HepG2 (cell line): ENCODE measurements at regions not wholly inside any gene's neighbourhood (a gene's known extent, or its start where the extent isn't known, plus 50 kb on each side); places are given as distances from the start of the nearest gene placed in this dataset.

Source experiments
- ATAC-seq: fragments of 200-7000 bp; cut with Tn5 transposase; 3 replicates; pipeline ENCODE4 v1.9.1; 2020; ENCODE audit warnings: mild to moderate bottlenecking, moderate library complexity
- BruUV-seq: library from RNA; stranded (reverse); fragments of 400-500 nt; replicated peaks from 2 replicates; lab custom pipeline; 2021; lab: Mats Ljungman, UMichigan
- CTCF ChIA-PET: fragments of 300-600 bp; formaldehyde crosslinking; extraction: SDS; loops from one replicate; lab custom pipeline; 2021; ENCODE audit warnings: low total read pairs, inconsistent platforms, low intra/inter-chr PET ratio; lab: Yijun Ruan, JAX
- POLR2A ChIA-PET: fragments of 350-600 bp; sonication (Branson Sonifier 250); formaldehyde crosslinking; loops from one replicate; lab custom pipeline; 2020; ENCODE audit warnings: antibody characterized with exemption, inconsistent platforms; lab: Yijun Ruan, JAX
- DNase-seq: peaks from one replicate; pipeline ENCODE4 v3.0.0-alpha.2; 2015; ENCODE audit warnings: low spot score
- FAIRE-seq: peaks from 3 replicates; lab custom pipeline; 2011; peaks lifted over from hg19 to GRCh38; lab: Jason Lieb, UNC
- H2AFZ ChIP-seq: one replicate; pipeline ENCODE4 v1.6.1; 2011; ENCODE audit warnings: low read length, inconsistent platforms
- H3K27ac ChIP-seq: fragments of 300-600 bp; 3 replicates; pipeline ENCODE4 v1.8.0; 2011; ENCODE audit warnings: mixed run types, mild to moderate bottlenecking, mixed read lengths, low read length, inconsistent platforms; ENCODE audit not compliant: insufficient read depth; ENCODE audit errors: extremely low read length
- H3K27me3 ChIP-seq, 2 experiments: fragments of 200-600 bp in 1 of 2; 2 replicates in 1 of 2; 3 replicates in 1 of 2; pipeline versions ENCODE4 v1.6.0 to v1.8.0; 2011; ENCODE audit warnings: low read length in 2 of 2, mild to moderate bottlenecking in 2 of 2, moderate library complexity in 2 of 2, inconsistent platforms in 1 of 2; ENCODE audit not compliant: insufficient read depth in 2 of 2, control insufficient read depth in 1 of 2
- H3K36me3 ChIP-seq, 2 experiments: fragments of 200-600 bp in 1 of 2; replicated peaks in 1 of 2; 2 replicates in 1 of 2; 3 replicates in 1 of 2; pipeline versions ENCODE4 v1.5.1 to v1.8.0; 2011; ENCODE audit warnings: low read length in 2 of 2, inconsistent platforms in 1 of 2; ENCODE audit not compliant: insufficient read depth in 2 of 2, control insufficient read depth in 1 of 2
- H3K4me1 ChIP-seq: 2 replicates; pipeline ENCODE4 v1.5.1; 2012; ENCODE audit warnings: low read length, inconsistent platforms; ENCODE audit not compliant: insufficient read depth
- H3K4me2 ChIP-seq: 2 replicates; pipeline ENCODE4 v1.6.0; 2011; ENCODE audit warnings: low read depth, low read length, inconsistent platforms
- H3K4me3 ChIP-seq, 3 experiments: fragments of 200-600 bp in 1 of 3; sonication (generic), shearing (Covaris generic) in 1 of 3; replicated peaks in 1 of 3; 2 replicates each; pipeline ENCODE4 v1.5.1; 2011 to 2016; ENCODE audit warnings: low read length in 3 of 3, inconsistent platforms in 2 of 3, low read depth in 2 of 3, mild to moderate bottlenecking in 2 of 3, control low read depth in 1 of 3, mixed read lengths in 1 of 3; ENCODE audit not compliant: insufficient read depth in 1 of 3
- H3K79me2 ChIP-seq: one replicate; pipeline ENCODE4 v1.6.1; 2011; ENCODE audit warnings: low read length, inconsistent platforms; ENCODE audit not compliant: insufficient read depth
- H3K9ac ChIP-seq: 2 replicates; pipeline ENCODE4 v1.6.0; 2011; ENCODE audit warnings: mild to moderate bottlenecking, low read depth, low read length, inconsistent platforms; ENCODE audit not compliant: insufficient read depth
- H3K9me3 ChIP-seq: 2 replicates; pipeline ENCODE4 v1.5.1; 2012; ENCODE audit warnings: mild to moderate bottlenecking, low read length
- H4K20me1 ChIP-seq: 2 replicates; pipeline ENCODE4 v1.6.0; 2011; ENCODE audit warnings: inconsistent platforms, mild to moderate bottlenecking, low read length, moderate library complexity; ENCODE audit not compliant: insufficient read depth
- FOSL1 ChIP-seq: sonication (generic); formaldehyde crosslinking; IDR thresholded peaks from 2 replicates; pipeline ENCODE4 v1.9.0; 2021; ENCODE audit warnings: missing genetic modification reagents, borderline replicate concordance
- HOXA5 ChIP-seq: sonication (generic); formaldehyde crosslinking; IDR thresholded peaks from 2 replicates; pipeline ENCODE4 v1.4.0; 2020; ENCODE audit warnings: missing genetic modification reagents
- KAT2B ChIP-seq: fragments of 150-350 bp; IDR thresholded peaks from 2 replicates; pipeline ENCODE4 v1.6.1; 2014; ENCODE audit warnings: low read depth, low read length, borderline replicate concordance
- NR1H2 ChIP-seq: sonication (generic); formaldehyde crosslinking; IDR thresholded peaks from 2 replicates; pipeline ENCODE4 v1.8.1; 2022; ENCODE audit warnings: low read depth, missing genetic modification reagents, borderline replicate concordance
- RBM22 ChIP-seq: fragments of 200-400 bp; formaldehyde crosslinking; optimal IDR thresholded peaks from 2 replicates; pipeline ENCODE3; 2017; ENCODE audit warnings: mild to moderate bottlenecking, low read length, moderate library complexity
- SAP130 ChIP-seq: IDR thresholded peaks from 2 replicates; pipeline ENCODE4 v1.6.1; 2016; ENCODE audit warnings: low read depth
- SP4 ChIP-seq: sonication (generic); formaldehyde crosslinking; IDR thresholded peaks from 2 replicates; pipeline ENCODE4 v1.8.1; 2023; ENCODE audit warnings: mild to moderate bottlenecking, missing genetic modification reagents
- ZFP36 ChIP-seq: fragments of 150-350 bp; IDR thresholded peaks from 2 replicates; pipeline ENCODE4 v1.6.1; 2018; ENCODE audit warnings: borderline replicate concordance, low read length, low read depth; ENCODE audit not compliant: partially characterized antibody
- ZFP90 ChIP-seq: sonication (generic); formaldehyde crosslinking; IDR thresholded peaks from 2 replicates; pipeline ENCODE4 v1.8.0; 2022; ENCODE audit warnings: missing genetic modification reagents, mild to moderate bottlenecking, inconsistent platforms, borderline replicate concordance
- ZNF496 ChIP-seq: sonication (generic); formaldehyde crosslinking; IDR thresholded peaks from 2 replicates; pipeline ENCODE4 v1.8.1; 2023; ENCODE audit warnings: mild to moderate bottlenecking, moderate library complexity, missing genetic modification reagents; ENCODE audit not compliant: insufficient replicate concordance
- ZNF589 ChIP-seq: sonication (generic); formaldehyde crosslinking; conservative IDR thresholded peaks from 2 replicates; pipeline ENCODE4 v1.8.0; 2022; ENCODE audit warnings: mild to moderate bottlenecking, moderate library complexity, missing genetic modification reagents
- ZNF639 ChIP-seq: conservative IDR thresholded peaks from 2 replicates; pipeline ENCODE4 v1.6.1; 2018; ENCODE audit warnings: missing genetic modification reagents
- ZSCAN29 ChIP-seq: sonication (generic); formaldehyde crosslinking; conservative IDR thresholded peaks from 2 replicates; pipeline ENCODE4 v1.4.0; 2020; ENCODE audit warnings: mild to moderate bottlenecking, missing genetic modification reagents
- WGBS: methylation state at CpG from one replicate; pipeline ENCODE4 v1.1.6; 2017; ENCODE audit warnings: low lambda C conversion rate; 5-methylcytosine and 5-hydroxymethylcytosine counted together
- in situ Hi-C: cut with HindIII; loops from 2 replicates; pipeline ENCODE4 v1.10.0; 2017; ENCODE audit warnings: low pct_unique_long_range_greater_than_20kb; ENCODE audit not compliant: extremely low pct_ligation_motif_present
- intact Hi-C: fragments of 100-400 bp; cut with micrococcal nuclease; formaldehyde crosslinking; loops from one replicate; pipeline ENCODE4 v1.10.0; 2022; ENCODE audit not compliant: unreplicated experiment
- TF ChIP-seq, protein P1 (sequence below): sonication (generic); formaldehyde crosslinking; IDR thresholded peaks from 2 replicates; pipeline ENCODE4 v1.4.0; 2020; ENCODE audit warnings: missing genetic modification reagents, mild to moderate bottlenecking, borderline replicate concordance
- TF ChIP-seq, protein P2 (sequence below): sonication (generic); formaldehyde crosslinking; IDR thresholded peaks from 2 replicates; pipeline ENCODE4 v1.8.1; 2023; ENCODE audit warnings: mild to moderate bottlenecking, moderate library complexity, missing genetic modification reagents

DNA sequence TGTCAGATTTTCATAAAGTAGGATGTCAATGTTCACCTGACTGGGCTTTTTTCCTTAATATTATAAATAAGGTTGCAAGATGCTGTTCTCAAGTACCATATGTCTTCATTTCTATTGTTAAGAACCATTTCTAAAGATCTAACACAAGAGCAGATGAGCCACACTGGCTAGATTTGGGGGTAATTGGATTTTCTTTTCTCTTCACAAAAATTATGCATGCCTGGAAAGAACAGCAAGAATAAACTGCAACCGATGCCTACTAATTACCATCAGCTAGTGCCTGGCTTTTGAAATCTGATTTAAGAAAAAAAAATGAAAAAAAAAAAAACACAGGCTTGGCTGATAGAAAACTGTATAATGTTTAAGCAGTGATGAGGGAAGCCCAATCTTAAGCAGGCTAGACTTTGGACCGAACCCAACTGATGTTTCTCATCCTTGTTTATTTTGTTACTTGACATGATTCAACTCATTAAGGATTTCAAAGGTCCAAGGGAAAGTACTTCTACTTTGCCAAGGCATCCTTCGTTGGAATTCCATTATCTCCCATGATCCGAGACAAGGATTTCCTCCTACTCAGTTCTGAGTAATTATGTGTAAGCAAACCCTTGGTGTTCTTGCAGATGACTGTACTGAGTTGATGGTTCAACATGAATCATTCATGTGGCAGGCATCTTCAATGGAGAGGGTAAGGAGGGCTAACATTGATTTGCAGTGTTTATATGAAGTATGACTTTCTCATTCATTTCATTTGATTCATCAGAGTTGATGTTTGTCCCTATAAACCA, 300.5 kb downstream of the SPRY2 start:
- intact Hi-C loops (no loop called here), in situ Hi-C loops (no loop called here)
- Histone ChIP-seq H2AFZ (no peak overlapping the region), H3K27ac (no peak overlapping the region), H3K9me3 (no peaks in the 10 kb centered on the region; the same call in 1 of the 2 replicates), H3K79me2 (no peaks in the 10 kb centered on the region), H3K36me3 (no peaks in the 10 kb centered on the region), H3K4me1 (no peaks in the 10 kb centered on the region), H3K27me3 (no peaks in the 10 kb centered on the region), H3K4me2 (no peak overlapping the region), H4K20me1 (no peaks in the 10 kb centered on the region), H3K4me3 (no peak overlapping the region), H3K9ac (no peak overlapping the region)
- ChIA-PET CTCF (no interaction called here), POLR2A (no interaction called here)
- TF ChIP-seq ZNF589 (CRISPR knock-in tag) (no peak), FOSL1 (CRISPR knock-in tag) (no peak), ZNF639 (CRISPR knock-in tag) (no peak), NR1H2 (no peak), KAT2B (no peak), ZFP90 (no peak), ZNF496 (no peak)
- DNase-seq = no peak
- BruUV-seq = no TSS peak
- ATAC-seq = no peak
- FAIRE-seq = no peak
- WGBS = 8% methylated on average over 4 of the region's 4 CpGs

DNA sequence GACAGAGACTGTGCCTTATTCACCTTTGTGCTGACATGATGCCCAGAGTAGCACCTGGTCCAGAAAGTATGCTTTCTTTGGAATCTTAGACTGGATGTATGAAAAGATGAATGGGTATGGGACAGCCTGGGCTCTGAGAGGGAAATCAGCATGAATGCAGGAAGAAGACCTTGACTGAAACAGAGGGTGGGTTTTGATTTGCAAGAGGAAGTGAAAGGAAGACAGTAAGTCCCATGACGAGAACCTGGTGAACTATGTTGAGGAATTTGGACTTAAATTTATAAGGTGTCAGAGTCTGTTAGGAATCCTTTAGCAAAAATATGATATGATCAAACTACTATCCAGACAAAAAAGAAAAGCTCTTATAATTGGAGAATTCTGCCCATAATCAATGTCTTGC, 301.9 kb downstream of the SPRY2 start:
- H3K4me1 ChIP-seq = no peaks in the 10 kb centered on the region
- WGBS = 67% methylated on average over 1 of the region's 1 CpG
- H2AFZ ChIP-seq = no peak overlapping the region
- H3K36me3 ChIP-seq = no peaks in the 10 kb centered on the region
- H4K20me1 ChIP-seq = no peaks in the 10 kb centered on the region
- ATAC-seq = no peak
- ChIA-PET POLR2A (no interaction called here), CTCF (no interaction called here)
- no peak overlapping the region for H3K9ac ChIP-seq
- H3K27ac ChIP-seq = no peak overlapping the region
- H3K27me3 ChIP-seq = no peaks in the 10 kb centered on the region
- intact Hi-C loops = no loop called here
- no peaks in the 10 kb centered on the region for H3K79me2 ChIP-seq
- in situ Hi-C loops = no loop called here
- no peak overlapping the region for H3K4me2 ChIP-seq
- no peak overlapping the region for H3K4me3 ChIP-seq
- no peak for DNase-seq
- H3K9me3 ChIP-seq = no peaks in the 10 kb centered on the region; the same call in 1 of the 2 replicates
- no TSS peak for BruUV-seq
- FAIRE-seq = no peak
- TF ChIP-seq ZSCAN29 (CRISPR knock-in tag) (no peak), SP4 (no peak), ZFP36 (no peak), RBM22 (no peak), HOXA5 (CRISPR knock-in tag) (no peak), SAP130 (CRISPR knock-in tag) (no peak)
- TF ChIP-seq, protein P1, sequence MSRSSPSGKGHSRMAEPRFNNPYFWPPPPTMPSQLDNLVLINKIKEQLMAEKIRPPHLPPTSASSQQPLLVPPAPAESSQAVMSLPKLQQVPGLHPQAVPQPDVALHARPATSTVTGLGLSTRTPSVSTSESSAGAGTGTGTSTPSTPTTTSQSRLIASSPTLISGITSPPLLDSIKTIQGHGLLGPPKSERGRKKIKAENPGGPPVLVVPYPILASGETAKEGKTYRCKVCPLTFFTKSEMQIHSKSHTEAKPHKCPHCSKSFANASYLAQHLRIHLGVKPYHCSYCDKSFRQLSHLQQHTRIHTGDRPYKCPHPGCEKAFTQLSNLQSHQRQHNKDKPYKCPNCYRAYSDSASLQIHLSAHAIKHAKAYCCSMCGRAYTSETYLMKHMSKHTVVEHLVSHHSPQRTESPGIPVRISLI (CRISPR knock-in tag) = no peak
- TF ChIP-seq, protein P2, sequence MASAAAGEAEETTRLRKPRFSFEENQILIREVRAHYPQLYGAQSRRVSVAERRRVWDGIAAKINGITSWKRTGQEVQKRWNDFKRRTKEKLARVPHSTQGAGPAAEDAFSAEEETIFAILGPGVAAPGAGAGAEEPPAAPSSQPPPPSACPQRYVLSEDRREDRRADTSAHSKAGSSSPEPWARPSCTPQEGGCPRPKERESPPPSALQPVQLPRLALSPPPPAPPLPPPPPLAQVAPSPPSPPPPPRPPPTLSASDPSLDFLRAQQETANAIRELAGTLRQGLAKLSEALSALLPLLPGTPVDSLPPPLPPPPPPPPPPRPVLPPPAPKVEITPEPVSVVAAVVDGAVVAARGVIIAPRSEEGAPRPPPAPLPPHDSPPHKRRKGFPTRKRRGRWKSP (CRISPR knock-in tag) = no peak
